Head of caudate nucleus (tissue), 42 donors: ENCODE measurements at regions not wholly inside any gene's neighbourhood (a gene's known extent, or its start where the extent isn't known, plus 50 kb on each side); places are given as distances from the start of the nearest gene placed in this dataset.
"Not testable (repeated sequence)": the region's sequence is repeated elsewhere in the genome, so short reads cannot be mapped to it uniquely, and the experiment has no call there.

Experiments
- DNase-seq, 42 donors: peaks; one replicate each; pipeline versions ENCODE4 v3.0.0 to v3.0.0-alpha.2; 2020 to 2021; ENCODE audit warnings: mixed read lengths in 7 of 42
- intact Hi-C: fragments of 100-400 bp; cut with DNase I; formaldehyde crosslinking; loops from one replicate; pipeline ENCODE4 v1.15.0; 2022

DNA sequence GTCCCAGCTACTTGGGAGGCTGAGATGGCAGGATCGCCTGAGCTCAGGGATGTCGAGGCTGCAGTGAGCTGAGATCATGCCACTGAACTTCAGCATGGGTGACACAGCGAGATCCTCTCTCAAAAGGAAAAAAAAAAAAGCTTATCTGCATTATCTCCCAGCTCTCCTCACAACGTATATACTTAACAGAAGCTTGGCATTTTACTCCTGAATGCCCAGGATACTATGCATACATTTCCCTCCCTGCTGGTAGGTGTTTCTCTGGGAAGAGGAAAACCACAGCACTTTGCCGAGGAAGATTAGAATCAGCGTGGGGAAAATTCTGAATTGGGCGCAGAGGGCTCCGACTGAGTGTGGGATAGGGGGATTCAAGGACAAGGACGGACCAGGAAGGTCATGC, 800.6 kb downstream of the DHX35 start:
- intact Hi-C loops: no loop called here
- no peak for DNase-seq

DNA sequence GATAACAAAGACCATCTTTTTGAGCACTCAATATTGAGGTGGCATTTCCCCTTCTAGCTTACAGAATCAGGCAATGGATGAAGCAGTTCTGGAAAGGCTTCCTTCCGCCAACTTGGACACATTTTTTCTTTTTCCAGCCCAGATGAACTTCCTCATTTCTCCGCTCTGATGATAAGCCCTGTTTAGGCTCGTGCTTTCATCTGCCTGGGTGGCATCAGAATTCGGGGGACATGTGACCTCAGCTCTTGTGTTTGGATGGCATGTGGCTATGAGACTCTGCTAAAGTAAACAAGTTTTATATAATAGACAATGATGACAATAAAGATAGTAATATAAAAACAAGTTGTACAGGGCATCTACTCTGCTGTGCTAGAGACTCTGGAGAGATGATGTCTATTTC, 796.7 kb downstream of the DHX35 start:
- intact Hi-C loops: no loop called here
- DNase-seq: no peak

DNA sequence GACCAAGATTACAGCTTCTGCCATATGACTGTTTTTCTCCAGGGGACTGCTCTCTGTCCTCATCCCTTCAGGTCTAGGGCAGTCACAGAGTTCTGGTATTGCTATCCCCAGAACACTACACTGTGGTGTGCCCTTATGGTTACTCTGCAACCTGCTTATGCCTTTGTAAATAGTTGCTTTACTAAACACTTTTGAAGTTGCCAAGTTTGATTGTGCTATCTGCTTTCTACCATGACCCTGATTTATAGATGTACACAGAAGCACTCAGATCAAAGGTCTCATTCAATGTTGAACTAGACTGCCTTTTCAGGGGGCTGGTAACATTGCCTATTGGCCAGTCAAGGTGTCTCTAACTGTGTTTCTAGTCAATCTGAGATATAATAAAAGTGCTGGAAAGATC, 794.7 kb downstream of the DHX35 start:
- intact Hi-C loops: no loop called here

DNA sequence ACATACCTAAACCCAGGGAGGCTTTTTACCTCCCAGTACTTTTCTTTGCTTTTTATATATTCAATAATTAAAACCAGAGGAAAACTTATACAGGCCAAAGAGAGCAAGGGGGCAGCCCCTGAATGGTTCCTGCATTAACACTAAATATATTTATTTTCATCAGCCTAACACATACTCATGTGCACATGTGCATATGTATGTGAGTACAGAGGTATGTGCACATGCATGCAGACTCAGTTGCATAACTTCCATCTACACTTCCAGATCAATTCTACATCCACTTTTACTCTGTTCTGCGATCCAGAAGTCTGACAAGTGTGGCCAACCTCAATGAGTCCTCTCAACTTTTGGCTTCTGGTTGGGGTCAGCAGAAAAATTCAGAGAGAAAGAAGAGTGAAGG, 794.2 kb downstream of the DHX35 start:
- no peak for DNase-seq
- intact Hi-C loops: no loop called here

More for the DNA sequence above, 794.7 kb downstream of the DHX35 start:
- no peak for DNase-seq

DNA sequence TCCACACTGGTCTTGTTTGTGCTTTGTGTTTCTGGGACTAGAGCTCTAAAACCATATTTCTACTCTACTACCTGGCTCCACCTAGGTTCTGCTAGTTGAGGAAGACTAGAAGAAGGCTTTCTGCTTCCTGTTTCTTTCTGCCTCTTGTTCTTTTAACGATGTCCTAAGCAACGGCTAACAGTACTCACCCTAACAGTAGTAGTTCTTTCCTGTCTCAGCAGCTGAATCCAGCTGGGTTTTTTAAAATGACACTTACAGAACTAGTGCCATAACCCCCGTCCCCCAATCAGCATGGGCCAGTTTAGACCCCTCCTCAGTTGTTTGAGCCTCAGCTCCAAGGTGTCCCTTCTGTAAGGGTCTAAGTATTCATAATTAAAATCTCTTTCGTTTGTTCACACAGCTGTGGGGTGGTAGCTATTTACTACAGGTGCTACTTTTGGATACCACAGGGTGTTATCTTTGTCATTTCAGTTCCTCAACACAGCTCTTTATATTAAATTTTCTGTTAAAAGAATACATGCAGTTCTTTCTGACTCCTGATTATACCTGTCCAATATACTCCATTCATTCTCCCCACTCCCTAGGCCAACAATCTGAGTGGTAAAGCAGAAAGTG, 790.2 kb downstream of the DHX35 start:
- DNase-seq: no peak
- intact Hi-C loops: no loop called here

DNA sequence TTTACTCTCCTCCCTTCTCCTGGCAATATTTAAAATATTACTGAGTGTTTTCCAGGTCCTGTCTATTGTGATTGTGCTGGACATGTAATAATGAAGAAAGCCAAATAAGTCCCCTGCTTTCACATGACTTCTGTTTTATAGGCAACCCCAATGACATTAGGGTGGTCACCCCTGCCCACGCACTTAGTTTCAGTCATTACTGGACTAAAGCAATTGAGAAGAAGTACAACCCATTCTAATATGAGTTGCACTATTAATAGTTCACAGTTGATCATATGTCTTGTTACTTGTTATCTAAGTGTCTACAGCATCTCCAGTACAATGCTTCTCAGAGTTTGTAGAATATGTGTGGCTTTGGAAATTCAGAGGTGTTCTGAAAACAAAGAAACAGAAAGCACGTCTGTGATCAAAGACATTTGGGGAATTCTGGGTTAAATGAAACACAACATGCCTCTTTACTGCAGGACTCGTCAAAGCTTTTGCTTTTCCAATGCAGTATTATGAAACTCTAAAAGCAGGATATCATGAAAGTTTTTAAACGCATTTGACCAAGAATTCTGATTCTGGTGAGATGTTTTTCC, 789.5 kb downstream of the DHX35 start:
- intact Hi-C loops: no loop called here
- DNase-seq: no peak

DNA sequence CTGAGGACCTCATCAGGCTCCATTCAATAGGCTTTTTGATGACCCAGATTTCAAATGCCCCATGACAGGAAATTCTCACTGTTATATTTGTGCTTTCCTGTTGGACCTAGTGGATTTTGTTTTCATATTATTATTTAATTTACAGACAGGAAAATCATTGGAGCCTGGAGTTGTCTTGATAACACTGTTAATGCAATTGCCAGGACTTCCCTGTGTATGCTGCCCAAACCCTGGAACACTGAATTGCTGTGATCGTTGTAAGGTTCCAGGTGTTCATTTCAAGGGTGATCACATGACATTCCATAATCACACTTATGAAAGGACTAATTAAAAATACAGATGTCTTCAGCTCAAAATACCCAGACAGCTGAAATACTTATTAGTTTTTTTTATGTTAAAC, 783.2 kb downstream of the DHX35 start:
- intact Hi-C loops: no loop called here
- no peak for DNase-seq

GRCh38 chr20:39738651-39739050, 776.5 kb downstream of the DHX35 start:
- no peak for DNase-seq
- intact Hi-C loops: no loop called here

GRCh38 chr20:39736434-39737327, 774.5 kb downstream of the DHX35 start:
- intact Hi-C loops: no loop called here
- no peak for DNase-seq

DNA sequence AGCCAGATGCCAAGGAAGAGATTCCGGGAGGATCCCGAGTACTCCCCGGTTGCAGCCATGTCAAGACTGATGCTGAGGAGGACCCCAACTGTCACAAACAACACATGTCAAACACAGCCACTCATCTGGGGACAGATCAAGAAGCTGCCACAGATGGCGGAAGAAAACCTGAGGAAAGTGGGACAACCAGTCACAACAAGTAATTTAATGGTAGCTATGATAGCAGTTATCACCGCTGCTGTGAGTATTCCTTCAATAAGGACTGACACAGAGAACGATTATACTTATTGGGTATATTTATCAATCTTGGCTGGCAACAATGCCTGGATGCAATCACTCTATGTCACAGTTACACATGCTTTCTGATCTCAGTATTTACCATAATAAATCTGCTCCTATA, 763.4 kb downstream of the DHX35 start:
- DNase-seq, intact Hi-C loops: not testable (repeated sequence)

- no peak for DNase-seq
- intact Hi-C loops: no loop called here
Measured at GRCh38 chr20:39719293-39719692, 757.1 kb downstream of the DHX35 start.

DNA sequence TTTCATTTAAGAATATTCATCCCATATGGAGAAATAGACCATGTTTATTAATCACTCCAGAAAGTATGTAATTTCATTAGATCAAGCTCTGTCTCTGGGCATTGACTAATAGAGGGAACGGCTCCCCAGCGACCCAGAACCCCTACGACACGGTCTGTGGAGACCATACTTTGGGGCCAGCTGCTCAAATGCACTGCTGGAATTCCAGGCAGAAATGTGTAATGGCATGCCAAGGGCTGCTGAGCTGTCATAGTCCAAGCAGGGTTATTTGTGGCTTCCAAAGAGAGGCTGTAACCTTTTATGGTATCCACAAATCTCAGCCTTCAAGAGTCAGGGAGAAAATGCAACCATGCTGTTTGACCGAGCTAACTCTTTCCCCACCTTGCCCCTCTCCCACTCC, 755.8 kb downstream of the DHX35 start:
- no peak for DNase-seq
- intact Hi-C loops: no loop called here

- DNase-seq: no peak
- intact Hi-C loops: no loop called here
Measured at GRCh38 chr20:39716796-39717341, 754.7 kb downstream of the DHX35 start.

GRCh38 chr20:39713076-39713840, 751.1 kb downstream of the DHX35 start:
- no peak for DNase-seq

DNA sequence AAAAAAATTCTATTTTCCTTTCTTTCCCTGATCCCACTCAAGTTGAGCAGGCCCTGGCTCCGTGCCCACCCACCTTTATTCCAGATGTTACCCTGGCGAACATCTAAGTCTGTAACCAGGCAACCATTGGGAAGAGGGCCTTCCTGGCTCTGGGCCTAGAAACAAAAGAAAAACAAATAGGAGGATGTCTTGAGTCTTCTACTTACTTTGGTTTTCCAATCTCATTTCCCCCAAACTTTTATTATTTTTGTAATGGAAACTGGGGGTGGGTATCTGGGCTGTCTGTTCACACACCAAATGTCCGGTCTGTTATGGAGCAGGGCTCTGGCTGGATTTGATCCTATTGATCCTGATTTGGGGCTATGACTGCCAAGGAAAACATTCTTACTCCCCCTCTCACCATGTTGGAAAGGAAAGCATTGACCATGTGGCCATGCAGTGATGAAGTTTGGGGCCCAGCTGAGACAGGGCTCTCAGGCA, 744.1 kb downstream of the DHX35 start:
- no peak for DNase-seq
- intact Hi-C loops: no loop called here

More at GRCh38 chr20:39713076-39713840, 751.1 kb downstream of the DHX35 start:
- intact Hi-C loops: no loop called here

- DNase-seq: no peak
- intact Hi-C loops: no loop called here
Measured at GRCh38 chr20:39705032-39705431, 742.9 kb downstream of the DHX35 start.

DNA sequence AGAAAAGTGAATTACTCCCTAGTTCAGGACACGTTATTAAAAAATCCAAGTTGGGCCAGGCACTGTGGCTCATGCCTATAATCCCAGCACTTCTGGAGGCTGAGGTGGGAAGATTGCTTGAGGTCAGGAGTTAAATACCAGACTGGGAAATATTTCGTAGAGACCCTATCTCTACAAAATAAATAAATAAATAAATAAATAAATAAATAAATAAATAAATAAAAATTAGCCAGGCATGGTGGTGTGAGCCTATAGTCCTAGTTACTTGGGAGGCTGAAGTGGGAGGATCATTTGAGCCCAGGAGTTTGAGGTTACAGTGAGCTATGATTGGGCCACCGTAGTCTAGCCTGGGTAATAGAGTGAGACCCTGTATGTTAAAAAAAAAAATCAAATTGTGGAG, 741.2 kb downstream of the DHX35 start:
- intact Hi-C loops, DNase-seq: not testable (repeated sequence)

- intact Hi-C loops: no loop called here
- DNase-seq: no peak
Measured at GRCh38 chr20:39702701-39703349, 740.7 kb downstream of the DHX35 start.

- intact Hi-C loops: no loop called here
- no peak for DNase-seq
Measured at GRCh38 chr20:39700528-39700927, 738.4 kb downstream of the DHX35 start.
